GM18861 (cell line): ENCODE measurements at regions not wholly inside any gene's neighbourhood (a gene's known extent, or its start where the extent isn't known, plus 50 kb on each side); places are given as distances from the start of the nearest gene placed in this dataset.
"Not testable (repeated sequence)": the region's sequence is repeated elsewhere in the genome, so short reads cannot be mapped to it uniquely, and the experiment has no call there.

Experiments
- ATAC-seq: cut with Tn5 transposase; IDR thresholded peaks from one replicate; pipeline ENCODE4 v1.9.1; 2021; ENCODE audit not compliant: unreplicated experiment

DNA sequence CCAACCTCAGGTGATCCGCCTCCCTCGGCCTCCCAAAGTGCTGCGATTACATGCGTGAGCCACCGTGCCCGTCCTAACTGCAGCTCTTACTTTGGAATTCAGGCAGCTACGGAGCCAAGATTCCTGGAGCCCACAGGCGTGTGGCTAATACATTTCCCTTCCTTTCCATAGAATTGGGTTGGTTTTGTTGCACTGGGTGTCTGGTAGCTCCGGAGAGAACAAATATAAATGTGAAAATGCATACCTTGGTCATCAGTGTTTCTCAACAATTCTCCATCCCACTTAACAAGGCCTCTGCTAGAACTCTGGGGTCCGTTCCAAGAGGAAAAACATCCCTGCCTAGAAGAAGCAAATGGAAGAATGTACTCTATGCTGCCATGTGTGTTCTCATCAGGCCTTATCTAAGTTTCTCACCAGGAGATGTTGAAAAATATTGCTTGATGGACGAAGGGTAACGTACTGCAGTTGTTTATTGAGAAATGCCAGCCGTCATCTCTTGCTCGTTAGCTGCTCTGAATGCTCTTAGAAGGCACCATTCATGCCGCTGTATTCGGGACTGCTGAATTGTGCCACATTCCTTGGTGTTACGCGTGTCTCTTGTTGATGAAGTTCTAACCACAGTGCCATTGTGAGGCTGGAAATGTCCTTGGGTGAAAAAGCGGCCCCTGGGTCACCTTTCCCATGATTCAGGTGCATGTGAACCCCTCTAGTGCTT is 50.5 kb upstream of the CD99 start:
- no peak for ATAC-seq

DNA sequence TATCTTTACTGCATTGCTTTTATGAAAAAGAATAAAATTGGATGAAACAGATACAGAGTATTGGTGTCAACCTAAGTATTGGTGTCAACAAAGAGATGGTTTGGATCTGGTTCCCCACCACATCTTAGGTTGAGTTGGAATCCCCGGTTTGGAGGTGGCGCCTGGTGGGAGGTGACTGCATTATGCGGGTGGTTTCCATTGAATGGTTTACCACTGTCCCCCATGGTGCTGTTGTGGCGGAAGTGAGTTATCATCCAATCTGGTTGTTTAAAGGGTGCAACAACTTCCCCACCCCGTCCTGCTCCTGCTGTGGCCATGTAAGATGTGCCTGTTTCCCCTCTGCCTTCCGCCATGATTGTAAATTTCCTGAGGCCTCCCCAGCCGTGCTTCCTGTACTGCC is 52.8 kb upstream of the CD99 start:
- ATAC-seq, result no peak

- ATAC-seq, result no peak
Observed at GRCh38 chrX:2635342-2635741, 55.8 kb upstream of the CD99 start.

DNA sequence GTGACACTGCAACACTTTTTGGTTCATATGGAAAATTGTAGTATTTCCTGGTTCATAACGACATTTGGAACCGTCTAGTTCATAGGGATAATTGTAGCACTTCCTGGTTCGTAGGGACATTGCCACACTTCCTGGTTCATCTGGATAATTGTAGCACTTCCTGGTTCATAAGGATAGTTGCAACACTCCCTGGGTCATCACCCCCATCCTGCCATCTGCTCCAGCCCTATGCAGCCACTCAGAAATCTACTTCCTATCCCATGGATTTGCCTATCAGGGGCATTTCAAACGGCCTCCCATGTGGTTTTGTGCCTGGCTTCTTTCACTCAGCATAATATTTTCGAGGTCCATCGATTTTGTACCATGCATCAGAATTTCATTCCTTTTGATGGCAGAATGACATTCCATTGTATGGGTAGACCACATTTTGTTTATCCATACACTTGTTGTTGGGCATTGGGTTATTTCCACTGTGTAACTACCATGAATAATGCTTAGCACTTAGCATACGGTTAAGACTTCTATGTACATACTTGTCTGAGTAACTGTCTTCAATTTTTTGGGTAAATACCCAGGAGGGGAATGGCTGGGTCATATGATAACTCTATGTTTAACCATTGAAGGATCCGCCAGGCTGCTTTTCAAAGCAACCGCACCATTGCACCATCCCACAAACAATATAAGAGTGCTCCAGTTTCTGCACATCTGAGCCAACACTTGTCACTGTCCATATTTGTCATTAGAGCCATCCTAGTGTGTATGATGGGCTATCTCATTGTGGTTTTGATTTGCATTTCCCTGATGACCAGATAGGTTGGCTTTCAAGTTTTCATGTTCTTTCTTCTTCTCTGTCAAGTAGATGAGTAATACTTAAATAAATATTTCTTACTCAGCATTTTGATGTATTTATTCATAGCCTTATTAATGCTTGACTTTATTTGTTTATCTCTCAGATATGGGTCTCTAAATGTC is 58.3 kb upstream of the CD99 start:
- no peak for ATAC-seq

DNA sequence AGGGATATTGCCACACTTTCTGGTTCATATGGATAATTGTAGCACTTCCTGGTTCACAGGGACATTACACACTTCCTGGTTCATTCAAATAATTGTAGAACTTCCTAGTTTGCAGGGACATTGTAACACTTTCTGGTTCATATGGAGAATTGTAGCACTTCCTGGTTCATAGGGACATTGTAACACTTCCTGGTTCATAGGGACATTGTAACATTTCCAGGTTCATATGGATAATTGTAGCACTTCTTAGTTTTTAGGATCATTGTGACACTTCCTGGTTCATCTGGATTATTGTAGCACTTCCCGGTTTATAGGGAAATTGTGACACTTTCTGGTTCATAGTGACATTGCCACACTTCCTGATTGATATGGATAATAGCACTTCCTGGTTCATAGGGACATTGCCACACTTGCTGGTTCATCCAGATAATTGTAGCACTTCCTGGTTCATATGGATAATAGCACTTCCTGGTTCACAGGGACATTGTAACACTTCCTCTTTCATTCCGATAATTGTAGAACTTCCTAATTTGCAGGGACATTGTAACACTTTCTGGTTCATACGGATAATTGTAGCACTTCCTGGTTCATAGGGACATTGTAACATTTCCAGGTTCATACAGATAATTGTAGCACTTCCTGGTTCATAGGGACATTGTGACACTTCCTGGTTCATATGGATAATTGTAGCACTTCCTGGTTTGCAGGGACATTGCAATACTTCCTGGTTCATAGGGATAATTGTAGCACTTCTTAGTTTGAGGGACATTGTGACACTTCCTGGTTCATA is 59.2 kb upstream of the CD99 start:
- ATAC-seq, result no peak

GRCh38 chrX:2630935-2631742 is 60.0 kb upstream of the CD99 start:
- not testable (repeated sequence) for ATAC-seq

DNA sequence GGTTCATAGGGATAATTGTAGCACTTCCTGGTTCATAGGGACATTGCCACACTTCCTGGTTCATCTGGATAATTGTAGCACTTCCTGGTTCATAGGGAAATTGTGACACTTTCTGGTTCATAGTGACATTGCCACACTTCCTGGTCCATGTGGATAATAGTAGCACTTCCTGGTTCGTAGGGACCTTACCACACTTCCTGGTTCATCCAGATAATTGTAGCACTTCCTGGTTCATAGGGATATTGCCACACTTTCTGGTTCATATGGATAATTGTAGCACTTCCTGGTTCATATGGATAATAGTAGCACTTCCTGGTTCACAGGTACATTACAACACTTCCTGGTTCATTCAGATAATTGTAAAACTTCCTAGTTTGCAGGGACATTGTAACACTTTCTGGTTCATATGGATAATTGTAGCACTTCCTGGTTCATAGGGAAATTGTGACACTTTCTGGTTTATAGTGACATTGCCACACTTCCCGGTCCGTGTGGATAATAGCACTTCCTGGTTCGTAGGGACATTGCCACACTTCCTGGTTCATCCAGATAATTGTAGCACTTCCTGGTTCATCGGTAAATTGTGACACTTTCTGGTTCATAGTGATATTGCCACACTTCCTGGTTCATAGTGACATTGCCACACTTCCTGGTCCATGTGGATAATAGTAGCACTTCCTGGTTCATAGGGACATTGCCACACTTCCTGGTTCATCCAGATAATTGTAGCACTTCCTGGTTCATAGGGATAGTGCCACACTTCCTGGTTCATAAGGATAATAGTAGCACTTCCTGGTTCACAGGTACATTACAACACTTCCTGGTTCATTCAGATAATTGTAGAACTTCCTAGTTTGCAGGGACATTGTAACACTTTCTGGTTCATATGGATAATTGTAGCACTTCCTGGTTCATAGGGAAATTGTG is 60.8 kb upstream of the CD99 start:
- ATAC-seq, result not testable (repeated sequence)

- ATAC-seq, result no peak
Observed at GRCh38 chrX:2629316-2630007, 61.6 kb upstream of the CD99 start.

GRCh38 chrX:2628751-2629315 is 62.3 kb upstream of the CD99 start:
- no peak for ATAC-seq

GRCh38 chrX:2627272-2627867 is 63.7 kb upstream of the CD99 start:
- ATAC-seq, result peak; percentile 50

DNA sequence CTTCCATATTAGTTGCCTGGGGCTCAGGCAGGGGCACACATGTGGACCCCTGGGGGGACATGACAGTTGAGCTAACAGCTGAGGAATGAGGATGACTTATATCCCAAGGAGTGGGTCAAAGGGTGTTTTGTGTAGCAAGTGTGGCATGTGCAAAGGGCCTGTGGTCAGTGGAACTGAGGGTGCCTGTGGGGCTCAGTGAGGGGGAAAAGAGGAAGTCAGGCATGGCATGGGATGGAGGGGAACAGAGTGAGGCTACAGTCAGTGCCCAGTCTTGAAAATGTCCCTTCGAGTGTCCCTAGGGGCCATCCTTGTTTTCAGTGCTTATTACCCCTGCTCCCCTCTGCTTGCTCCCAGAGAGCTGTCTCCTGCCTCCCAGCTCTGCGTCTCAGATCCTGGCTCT is 64.3 kb upstream of the CD99 start:
- ATAC-seq, result no peak

DNA sequence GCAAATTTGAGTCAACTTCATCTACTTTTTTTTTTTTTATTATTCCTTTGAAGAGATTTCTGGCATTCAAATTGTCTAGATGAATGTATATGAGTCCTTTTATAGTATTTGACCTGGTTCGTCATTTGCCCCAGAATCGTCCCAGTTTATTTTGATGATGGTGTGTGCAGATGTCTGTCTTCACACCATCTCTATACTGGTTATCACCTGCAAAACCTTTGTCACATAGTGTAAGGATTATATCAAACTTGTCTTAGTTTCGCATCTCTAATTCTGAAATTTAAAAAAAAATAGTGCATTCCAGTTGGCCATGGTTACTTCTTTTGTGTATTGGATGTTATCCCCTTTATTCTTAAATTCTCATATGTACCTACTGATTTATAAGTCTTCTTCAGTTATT is 70.5 kb upstream of the CD99 start:
- ATAC-seq, result no peak

- no peak for ATAC-seq
Observed at GRCh38 chrX:2618516-2618915, 72.6 kb upstream of the CD99 start.

DNA sequence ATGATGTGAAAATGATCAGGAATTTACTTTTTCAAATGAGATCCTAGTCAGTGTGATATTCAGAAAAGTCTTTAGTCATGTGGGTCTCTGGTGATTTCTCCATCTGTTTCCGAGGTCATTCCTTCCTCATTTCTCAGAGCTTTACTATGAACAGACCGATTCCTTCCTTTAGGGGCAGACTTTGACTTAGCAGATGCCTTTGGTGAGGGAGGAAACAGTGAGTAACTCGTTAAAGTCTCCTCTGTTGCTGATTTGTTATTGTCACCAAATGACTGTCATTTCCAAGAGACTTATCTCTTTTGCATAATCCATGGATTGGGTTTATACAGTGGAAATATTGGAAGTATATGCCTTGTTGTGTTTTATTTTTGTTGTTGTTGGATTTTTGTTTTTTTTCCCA is 76.2 kb upstream of the CD99 start:
- ATAC-seq, result no peak

DNA sequence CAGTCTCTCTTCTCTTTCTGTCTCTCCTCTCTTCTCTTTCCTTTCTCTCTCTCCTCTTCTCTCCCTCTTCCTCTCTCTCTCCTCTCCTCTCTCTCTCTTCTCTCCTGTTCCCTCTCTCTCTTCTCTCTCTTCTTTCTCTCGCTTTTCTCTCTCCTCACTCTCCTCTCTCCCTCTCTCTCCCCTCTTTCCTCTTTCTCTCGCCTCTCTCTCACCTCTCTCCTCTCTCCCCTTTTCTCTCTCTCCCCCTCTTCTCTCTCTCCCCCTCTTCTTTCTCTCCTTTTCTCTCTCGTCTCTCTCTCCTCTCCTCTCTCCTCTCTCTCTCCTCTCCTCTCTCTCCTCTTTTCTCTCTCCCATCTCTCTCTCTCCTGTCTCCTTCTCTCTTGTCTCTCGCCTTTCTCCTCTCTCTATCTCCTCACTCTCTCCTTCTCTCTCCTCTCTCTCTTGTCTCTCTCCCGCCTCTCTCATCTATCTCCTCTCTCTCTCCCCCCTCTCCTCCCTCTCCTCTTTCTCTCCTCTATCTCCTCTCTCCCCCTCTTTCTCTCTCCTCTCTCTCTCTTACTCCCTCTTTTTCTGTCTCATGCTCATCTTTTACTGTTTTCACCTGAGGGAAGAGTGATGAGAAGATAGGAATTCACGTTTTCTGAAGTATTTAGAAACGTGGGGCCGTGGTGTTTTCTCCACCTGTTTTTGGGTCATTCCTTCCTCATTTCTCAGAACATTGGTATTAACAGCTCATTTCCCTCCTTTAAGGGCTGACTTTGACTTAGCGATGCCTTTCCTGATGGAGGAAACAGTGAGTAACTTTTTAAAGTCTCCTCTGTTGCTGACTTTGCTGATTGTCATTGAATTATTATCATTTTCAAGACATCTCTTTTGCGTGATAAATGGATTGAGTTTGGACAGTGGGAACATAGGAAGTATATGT is 80.6 kb upstream of the CD99 start:
- ATAC-seq, result no peak

DNA sequence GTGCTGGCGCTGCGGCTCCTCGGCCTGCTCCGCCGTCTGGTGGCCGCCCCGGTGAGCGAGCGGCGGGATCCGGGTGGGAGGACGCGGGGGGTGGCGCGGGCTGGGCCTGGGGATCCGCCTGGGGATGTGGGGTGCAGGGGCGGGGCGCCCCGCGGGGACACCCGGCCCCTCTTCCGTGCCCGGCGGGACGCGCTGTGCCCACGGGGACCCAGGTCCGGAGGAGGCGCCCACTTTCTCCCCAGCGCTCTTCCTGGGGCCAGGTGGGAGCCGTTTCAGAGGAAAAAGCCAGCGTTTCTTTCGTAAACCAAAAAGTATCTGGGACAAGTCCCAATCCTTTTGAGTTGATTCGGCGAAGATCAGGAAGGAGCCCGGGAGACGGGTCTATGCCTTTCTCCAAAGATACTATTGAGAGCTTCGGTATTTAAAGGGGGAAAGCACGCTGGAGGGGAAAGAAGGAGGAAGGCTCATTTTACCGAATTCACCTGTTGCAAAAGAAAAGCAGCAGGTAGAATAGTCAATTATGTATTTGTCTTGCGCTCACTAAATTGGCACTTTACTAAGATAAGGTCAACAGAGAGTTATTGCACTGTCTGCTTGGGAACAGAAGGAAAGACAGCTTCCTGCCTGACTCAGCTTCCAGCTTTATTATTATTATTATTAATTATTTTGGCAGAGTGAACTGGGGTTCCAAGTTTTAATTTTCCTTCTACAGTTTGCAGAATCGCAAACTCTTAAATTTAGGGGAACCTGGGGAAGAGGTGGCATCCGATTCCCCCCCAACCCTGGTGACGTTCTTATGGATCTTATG is 81.5 kb upstream of the CD99 start:
- ATAC-seq, result no peak
